H9 (cell line): ENCODE measurements at regions not wholly inside any gene's neighbourhood (a gene's known extent, or its start where the extent isn't known, plus 50 kb on each side); places are given as distances from the start of the nearest gene placed in this dataset.
"Not testable (repeated sequence)": the region's sequence is repeated elsewhere in the genome, so short reads cannot be mapped to it uniquely, and the experiment has no call there.

ENCODE experiments used
- DNase-seq: peaks from one replicate; pipeline ENCODE4 v3.0.0-alpha.2; 2017
- H2AFZ ChIP-seq: one replicate; pipeline ENCODE4 v1.6.1; 2013; ENCODE audit warnings: mild to moderate bottlenecking, low read length, control low read depth, moderate library complexity
- H2AK5ac ChIP-seq: 2 replicates; pipeline ENCODE4 v1.6.1; 2013; ENCODE audit warnings: low read length, control low read depth, mixed read lengths; ENCODE audit not compliant: insufficient read length
- H2BK120ac ChIP-seq: one replicate; pipeline ENCODE4 v1.6.1; 2013; ENCODE audit warnings: low read depth, mild to moderate bottlenecking, low read length, control low read depth, inconsistent platforms; ENCODE audit not compliant: poor library complexity, severe bottlenecking
- H2BK12ac ChIP-seq: 2 replicates; pipeline ENCODE4 v1.6.1; 2013; ENCODE audit warnings: low read length, control low read depth, mixed read lengths, low read depth; ENCODE audit not compliant: insufficient read length
- H2BK15ac ChIP-seq: 2 replicates; pipeline ENCODE4 v1.6.1; 2013; ENCODE audit warnings: low read depth, low read length, control low read depth
- H2BK20ac ChIP-seq: one replicate; pipeline ENCODE4 v1.6.1; 2013; ENCODE audit warnings: low read depth, mild to moderate bottlenecking, low read length, control low read depth, inconsistent platforms; ENCODE audit not compliant: poor library complexity, severe bottlenecking
- H2BK5ac ChIP-seq: 2 replicates; pipeline ENCODE4 v1.6.1; 2013; ENCODE audit warnings: low read length, control low read depth, mixed read lengths; ENCODE audit not compliant: insufficient read length
- H3K14ac ChIP-seq: 2 replicates; pipeline ENCODE4 v1.6.1; 2013; ENCODE audit warnings: low read length, control low read depth; ENCODE audit not compliant: insufficient read depth
- H3K18ac ChIP-seq: 2 replicates; pipeline ENCODE4 v1.6.1; 2013; ENCODE audit warnings: low read depth, mild to moderate bottlenecking, mixed read lengths, low read length, control low read depth; ENCODE audit not compliant: insufficient read length
- H3K23ac ChIP-seq: 2 replicates; pipeline ENCODE4 v1.6.1; 2013; ENCODE audit warnings: low read length, control low read depth, mixed read lengths, low read depth; ENCODE audit not compliant: insufficient read length
- H3K23me2 ChIP-seq: 2 replicates; pipeline ENCODE4 v1.6.1; 2013; ENCODE audit warnings: low read depth, mild to moderate bottlenecking, mixed read lengths, low read length, control low read depth; ENCODE audit not compliant: insufficient read length, poor library complexity, severe bottlenecking
- H3K27ac ChIP-seq: 2 replicates; pipeline ENCODE4 v1.5.1; 2013; ENCODE audit warnings: low read length, control low read depth, mixed read lengths, low read depth; ENCODE audit not compliant: insufficient read length
- H3K27me3 ChIP-seq: 2 replicates; pipeline ENCODE4 v1.6.1; 2013; ENCODE audit warnings: low read length, control low read depth, inconsistent platforms; ENCODE audit not compliant: insufficient read depth
- H3K4ac ChIP-seq: 2 replicates; pipeline ENCODE4 v1.6.1; 2013; ENCODE audit warnings: low read depth, mild to moderate bottlenecking, control low read depth, inconsistent platforms, low read length, moderate library complexity
- H3K4me1 ChIP-seq: 2 replicates; pipeline ENCODE4 v1.6.1; 2013; ENCODE audit warnings: low read length, control low read depth, inconsistent platforms; ENCODE audit not compliant: insufficient read depth
- H3K4me2 ChIP-seq: 2 replicates; pipeline ENCODE4 v1.6.1; 2013; ENCODE audit warnings: low read length, control low read depth, mixed read lengths; ENCODE audit not compliant: insufficient read length, insufficient read depth
- H3K56ac ChIP-seq: 2 replicates; pipeline ENCODE4 v1.6.1; 2013; ENCODE audit warnings: low read depth, mild to moderate bottlenecking, mixed read lengths, low read length, control low read depth; ENCODE audit not compliant: insufficient read length
- H3K79me1 ChIP-seq: 2 replicates; pipeline ENCODE4 v1.6.1; 2013; ENCODE audit warnings: low read depth, mild to moderate bottlenecking, moderate library complexity, low read length, control low read depth, inconsistent platforms; ENCODE audit not compliant: insufficient read depth, poor library complexity, severe bottlenecking
- H3K79me2 ChIP-seq: 2 replicates; pipeline ENCODE4 v1.6.1; 2013; ENCODE audit warnings: low read length, control low read depth, inconsistent platforms; ENCODE audit not compliant: insufficient read depth
- H3K9ac ChIP-seq: 2 replicates; pipeline ENCODE4 v1.6.1; 2013; ENCODE audit warnings: low read length, control low read depth, mixed read lengths; ENCODE audit not compliant: insufficient read length; ENCODE audit errors: extremely low read depth
- H3K9me3 ChIP-seq: one replicate; pipeline ENCODE4 v1.6.1; 2013; ENCODE audit warnings: low read depth, low read length, inconsistent platforms; ENCODE audit not compliant: control insufficient read depth
- H3T11ph ChIP-seq: one replicate; pipeline ENCODE4 v1.6.1; 2013; ENCODE audit warnings: mild to moderate bottlenecking, low read length, control low read depth, inconsistent platforms
- H4K20me1 ChIP-seq: one replicate; pipeline ENCODE4 v1.6.1; 2013; ENCODE audit not compliant: control insufficient read depth, insufficient read length, insufficient read depth
- H4K5ac ChIP-seq: 2 replicates; pipeline ENCODE4 v1.6.1; 2013; ENCODE audit warnings: low read depth, mild to moderate bottlenecking, mixed read lengths, low read length, control low read depth; ENCODE audit not compliant: insufficient read length
- H4K8ac ChIP-seq: replicated peaks from 2 replicates; pipeline ENCODE4 v1.6.1; 2013; ENCODE audit warnings: low read length, control low read depth, mixed read lengths, low read depth; ENCODE audit not compliant: insufficient read length
- H4K91ac ChIP-seq: 2 replicates; pipeline ENCODE4 v1.6.1; 2013; ENCODE audit warnings: low read depth, mild to moderate bottlenecking, moderate library complexity, mixed read lengths, low read length, control low read depth; ENCODE audit not compliant: insufficient read length
- H3K27ac Mint-ChIP-seq, 3 experiments: 2 replicates in 2 of 3; 3 replicates in 1 of 3; pipeline ENCODE4 v1.8.0; 2020 to 2021; ENCODE audit warnings: mixed read lengths in 3 of 3, mild to moderate bottlenecking in 1 of 3, moderate library complexity in 1 of 3
- H3K27me3 Mint-ChIP-seq: 2 replicates; pipeline ENCODE4 v1.8.0; 2021; ENCODE audit warnings: low read depth, mild to moderate bottlenecking, moderate library complexity, mixed read lengths
- H3K36me3 Mint-ChIP-seq, 3 experiments: 2 replicates in 2 of 3; 3 replicates in 1 of 3; pipeline ENCODE4 v1.8.0; 2020 to 2021; ENCODE audit warnings: low read depth in 3 of 3, mixed read lengths in 3 of 3; ENCODE audit not compliant: insufficient read depth in 1 of 3
- H3K4me1 Mint-ChIP-seq, 2 experiments: 2 replicates each; pipeline ENCODE4 v1.8.0; 2020; ENCODE audit warnings: mixed read lengths in 2 of 2
- H3K4me3 Mint-ChIP-seq, 2 experiments: 2 replicates in 1 of 2; 3 replicates in 1 of 2; pipeline ENCODE4 v1.8.0; 2020 to 2021; ENCODE audit warnings: mild to moderate bottlenecking in 2 of 2, mixed read lengths in 2 of 2, moderate library complexity in 1 of 2
- H3K9me3 Mint-ChIP-seq, 2 experiments: 2 replicates in 1 of 2; 3 replicates in 1 of 2; pipeline ENCODE4 v1.8.0; 2020; ENCODE audit warnings: mild to moderate bottlenecking in 2 of 2, mixed read lengths in 2 of 2, moderate library complexity in 1 of 2
- CTCF ChIP-seq: fragments of 200-600 bp; sonication (generic); conservative IDR thresholded peaks from 3 replicates; pipeline ENCODE4 v1.8.0; 2021; ENCODE audit warnings: antibody characterized with exemption, mild to moderate bottlenecking
- WGBS: extraction: QIAGEN DNeasy Blood & Tissue Kit; methylation state at CpG from one replicate; pipeline ENCODE4 v1.1.7; 2013; ENCODE audit warnings: missing lambda C conversion rate, low lambda C conversion rate, mixed read lengths; ENCODE audit not compliant: insufficient read length; ENCODE audit errors: extremely low coverage; 5-methylcytosine and 5-hydroxymethylcytosine counted together

GRCh38 chr11:24271798-24272197, 225.1 kb upstream of the LUZP2 start:
- Histone ChIP-seq H3K4me2 (no peak overlapping the region), H3K79me2 (no peaks in the 10 kb centered on the region), H2BK12ac (no peak overlapping the region), H3K9ac (no peak overlapping the region), H3K79me1 (no peaks in the 10 kb centered on the region), H3K4me1 (no peaks in the 10 kb centered on the region), H4K5ac (no peak overlapping the region), H3K18ac (no peak overlapping the region), H3K14ac (no peak overlapping the region), H2BK120ac (no peak overlapping the region), H3K23me2 (no peaks in the 10 kb centered on the region), H2BK15ac (no peak overlapping the region), H2AFZ (no peak overlapping the region), H2BK20ac (no peak overlapping the region), H3K27ac (no peak overlapping the region), H4K91ac (no peak overlapping the region), H3K23ac (no peak overlapping the region), H3K9me3 (no peaks in the 10 kb centered on the region), H4K8ac (no peak overlapping the region), H3K56ac (no peak overlapping the region), H3T11ph (no peak overlapping the region), H2BK5ac (no peak overlapping the region), H2AK5ac (no peak overlapping the region), H4K20me1 (no peaks in the 10 kb centered on the region), H3K27me3 (no peaks in the 10 kb centered on the region), H3K4ac (no peak overlapping the region)
- DNase-seq, result no peak
- Mint-ChIP-seq H3K9me3 (peaks cover 6 to 8% of the 10 kb centered on the region in 2 experiments; a peak in 4 of 5 replicates), H3K27ac (no peak overlapping the region), H3K4me3 (no peak overlapping the region), H3K4me1 (no peaks in the 10 kb centered on the region), H3K36me3 (peaks cover 3 to 6% (median 5%) of the 10 kb centered on the region in 3 experiments; a peak in 5 of 7 replicates), H3K27me3 (no peaks in the 10 kb centered on the region)
- WGBS, result no CpG with 5 or more reads among the region's 2 CpGs
- no peak for TF ChIP-seq CTCF

GRCh38 chr11:24274214-24274781, 222.6 kb upstream of the LUZP2 start:
- H3T11ph ChIP-seq, H3K4me1 Mint-ChIP-seq, H3K9me3 ChIP-seq, H3K4me3 Mint-ChIP-seq, H3K18ac ChIP-seq, H4K91ac ChIP-seq, H3K4me1 ChIP-seq, H3K79me1 ChIP-seq, H2BK15ac ChIP-seq, H3K27ac ChIP-seq, H2AFZ ChIP-seq, H2BK120ac ChIP-seq, H3K23me2 ChIP-seq, H3K23ac ChIP-seq, H3K36me3 Mint-ChIP-seq, H3K4me2 ChIP-seq, DNase-seq, H3K79me2 ChIP-seq, H3K27me3 ChIP-seq, H3K4ac ChIP-seq, H2BK12ac ChIP-seq, H4K20me1 ChIP-seq, H2BK20ac ChIP-seq, H3K56ac ChIP-seq, H3K27ac Mint-ChIP-seq, H3K9ac ChIP-seq, H4K8ac ChIP-seq, H4K5ac ChIP-seq, H2AK5ac ChIP-seq, H3K27me3 Mint-ChIP-seq, H2BK5ac ChIP-seq, H3K14ac ChIP-seq: not testable (repeated sequence)
- peaks cover 10 to 11% of the 10 kb centered on the region in 2 experiments; a peak in 4 of 5 replicates for H3K9me3 Mint-ChIP-seq
- WGBS, result no CpG with 5 or more reads among the region's 25 CpGs
